CD14-positive monocyte (primary cell): ENCODE measurements at regions not wholly inside any gene's neighbourhood (a gene's known extent, or its start where the extent isn't known, plus 50 kb on each side); places are given as distances from the start of the nearest gene placed in this dataset.

Experiments
- DNase-seq, 3 donors: peaks; one replicate each; pipeline ENCODE4 v3.0.0-alpha.2; 2011 to 2022
- H2AFZ ChIP-seq: 2 replicates; pipeline ENCODE4 v1.6.0; 2012; ENCODE audit warnings: mild to moderate bottlenecking, low read depth, low read length, inconsistent platforms; ENCODE audit not compliant: insufficient read depth, poor library complexity, severe bottlenecking
- H3K27ac ChIP-seq, 2 donors: 1 replicate in 1 of 2; 2 replicates in 1 of 2; pipeline ENCODE4 v1.5.1; 2012 to 2013; ENCODE audit warnings: low read length in 2 of 2, control low read depth in 1 of 2, inconsistent platforms in 1 of 2, low read depth in 1 of 2, mild to moderate bottlenecking in 1 of 2
- H3K27me3 ChIP-seq, 2 donors: one replicate each; pipeline versions ENCODE4 v1.6.0 to v1.6.1; 2011 to 2013; ENCODE audit warnings: low read length in 2 of 2; ENCODE audit not compliant: control insufficient read depth in 2 of 2, insufficient read depth in 2 of 2
- H3K36me3 ChIP-seq, 2 donors: replicated peaks in 1 of 2; 1 replicate in 1 of 2; 2 replicates in 1 of 2; pipeline versions ENCODE4 v1.5.1 to v1.6.1; 2012 to 2013; ENCODE audit warnings: low read length in 2 of 2, control low read depth in 1 of 2, inconsistent platforms in 1 of 2, mild to moderate bottlenecking in 1 of 2; ENCODE audit not compliant: insufficient read depth in 2 of 2, control insufficient read depth in 1 of 2
- H3K4me1 ChIP-seq, 2 donors: 1 replicate in 1 of 2; 2 replicates in 1 of 2; pipeline versions ENCODE4 v1.5.1 to v1.6.1; 2012 to 2013; ENCODE audit warnings: low read length in 2 of 2, control low read depth in 1 of 2, inconsistent platforms in 1 of 2, mild to moderate bottlenecking in 1 of 2, moderate library complexity in 1 of 2; ENCODE audit not compliant: insufficient read depth in 2 of 2, control insufficient read depth in 1 of 2
- H3K4me2 ChIP-seq: replicated peaks from 2 replicates; pipeline ENCODE3; 2012; ENCODE audit warnings: low read length, moderate library complexity, mild to moderate bottlenecking; ENCODE audit not compliant: poor library complexity, severe bottlenecking; ENCODE audit errors: extremely low read depth
- H3K4me3 ChIP-seq, 3 experiments: fragments of 200-600 bp in 1 of 3; sonication (generic) in 1 of 3; replicated peaks in 1 of 3; 1 replicate in 2 of 3; 2 replicates in 1 of 3; pipeline ENCODE4 v1.5.1; 2011 to 2013; ENCODE audit warnings: low read length in 3 of 3, mild to moderate bottlenecking in 3 of 3, control low read depth in 2 of 3, low read depth in 2 of 3, inconsistent platforms in 1 of 3, moderate library complexity in 1 of 3
- H3K79me2 ChIP-seq: 2 replicates; pipeline ENCODE4 v1.6.0; 2012; ENCODE audit warnings: mild to moderate bottlenecking, control low read depth, inconsistent platforms, low read length, moderate library complexity; ENCODE audit not compliant: insufficient read depth
- H3K9ac ChIP-seq: 2 replicates; pipeline ENCODE4 v1.6.0; 2017; ENCODE audit warnings: low read length, mild to moderate bottlenecking; ENCODE audit not compliant: insufficient read depth, poor library complexity, severe bottlenecking
- H3K9me3 ChIP-seq, 2 donors: replicated peaks in 1 of 2; 1 replicate in 1 of 2; 2 replicates in 1 of 2; pipeline versions ENCODE4 v1.5.1 to v1.6.1; 2012 to 2013; ENCODE audit warnings: low read length in 2 of 2, control low read depth in 1 of 2; ENCODE audit not compliant: control insufficient read depth in 1 of 2, insufficient read depth in 1 of 2
- H4K20me1 ChIP-seq: 2 replicates; pipeline ENCODE4 v1.6.0; 2012; ENCODE audit warnings: mild to moderate bottlenecking, low read length, control low read depth, moderate library complexity; ENCODE audit not compliant: insufficient read depth
- H3K27ac Mint-ChIP-seq, 7 donors: one replicate each; pipeline ENCODE4 v1.8.0; 2020; ENCODE audit warnings: mild to moderate bottlenecking in 7 of 7, mixed read lengths in 7 of 7, moderate library complexity in 6 of 7, inconsistent platforms in 2 of 7
- H3K27me3 Mint-ChIP-seq, 3 donors: one replicate each; pipeline ENCODE4 v1.8.0; 2021 to 2022; ENCODE audit warnings: low read depth in 3 of 3, mild to moderate bottlenecking in 3 of 3, mixed read lengths in 3 of 3, moderate library complexity in 3 of 3, inconsistent platforms in 1 of 3
- H3K36me3 Mint-ChIP-seq, 2 donors: one replicate each; pipeline ENCODE4 v1.8.0; 2020; ENCODE audit warnings: mixed read lengths in 2 of 2, inconsistent platforms in 1 of 2, mild to moderate bottlenecking in 1 of 2
- H3K4me1 Mint-ChIP-seq: one replicate; pipeline ENCODE4 v1.8.0; 2020; ENCODE audit warnings: mild to moderate bottlenecking, mixed read lengths
- H3K4me3 Mint-ChIP-seq, 2 donors: one replicate each; pipeline ENCODE4 v1.8.0; 2020; ENCODE audit warnings: mild to moderate bottlenecking in 2 of 2, mixed read lengths in 2 of 2, moderate library complexity in 1 of 2
- H3K9me3 Mint-ChIP-seq, 7 donors: one replicate each; pipeline ENCODE4 v1.8.0; 2020 to 2022; ENCODE audit warnings: mixed read lengths in 7 of 7, mild to moderate bottlenecking in 6 of 7, moderate library complexity in 6 of 7, inconsistent platforms in 2 of 7
- WGBS: methylation state at CpG from one replicate; pipeline ENCODE4 v1.1.5; 2013; ENCODE audit warnings: missing lambda C conversion rate; ENCODE audit not compliant: insufficient coverage; 5-methylcytosine and 5-hydroxymethylcytosine counted together
- intact Hi-C, 2 donors: fragments of 100-400 bp; cut with micrococcal nuclease; formaldehyde crosslinking; loops; one replicate each; pipeline versions ENCODE4 v1.15.0 to v1.15.1; 2023
- TF ChIP-seq, protein P1 (sequence below): fragments of 200-600 bp; IDR thresholded peaks from one replicate; pipeline ENCODE4 v1.8.0; 2022; ENCODE audit warnings: antibody characterized with exemption, mild to moderate bottlenecking

DNA sequence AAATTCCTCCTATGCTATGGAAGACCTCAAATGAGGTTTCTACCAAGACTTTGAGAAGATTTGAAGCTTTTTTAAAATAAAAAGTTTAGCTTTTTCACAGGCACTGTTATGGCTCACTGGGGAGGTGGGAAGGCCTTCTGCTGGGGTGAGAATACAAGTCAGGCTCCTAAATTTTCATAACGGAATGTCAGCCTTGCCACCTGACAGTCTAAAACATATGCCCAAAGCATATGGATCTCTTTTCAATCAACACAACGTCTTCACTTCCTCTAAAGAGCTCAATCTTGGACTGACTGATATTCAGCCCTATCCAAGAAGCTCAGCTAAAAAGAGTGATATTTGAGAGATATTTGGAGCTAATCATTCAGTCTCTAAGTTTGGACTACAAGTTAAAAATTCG is 57.1 kb upstream of the LIN7C start:
- Mint-ChIP-seq H3K36me3 (no peaks in the 10 kb centered on the region), H3K4me1 (no peaks in the 10 kb centered on the region), H3K27ac (no peak overlapping the region), H3K9me3 (peaks cover 0 to 8% (median 5%) of the 10 kb centered on the region in 7 donors), H3K4me3 (no peak overlapping the region), H3K27me3 (peaks cover 0 to 3% (median 0%) of the 10 kb centered on the region in 3 donors)
- Histone ChIP-seq H3K36me3 (no peaks in the 10 kb centered on the region), H3K4me3 (no peak overlapping the region), H3K27me3 (no peaks in the 10 kb centered on the region), H2AFZ (no peak overlapping the region), H3K9me3 (peaks cover 0 to 4% of the 10 kb centered on the region in 2 donors), H3K4me1 (no peaks in the 10 kb centered on the region), H3K79me2 (no peaks in the 10 kb centered on the region), H4K20me1 (no peaks in the 10 kb centered on the region), H3K4me2 (no peak overlapping the region), H3K27ac (no peak overlapping the region), H3K9ac (no peak overlapping the region)
- intact Hi-C loops: no loop called here
- DNase-seq: no peak
- WGBS: no CpG with 5 or more reads among the region's 3 CpGs
- TF ChIP-seq, protein P1, sequence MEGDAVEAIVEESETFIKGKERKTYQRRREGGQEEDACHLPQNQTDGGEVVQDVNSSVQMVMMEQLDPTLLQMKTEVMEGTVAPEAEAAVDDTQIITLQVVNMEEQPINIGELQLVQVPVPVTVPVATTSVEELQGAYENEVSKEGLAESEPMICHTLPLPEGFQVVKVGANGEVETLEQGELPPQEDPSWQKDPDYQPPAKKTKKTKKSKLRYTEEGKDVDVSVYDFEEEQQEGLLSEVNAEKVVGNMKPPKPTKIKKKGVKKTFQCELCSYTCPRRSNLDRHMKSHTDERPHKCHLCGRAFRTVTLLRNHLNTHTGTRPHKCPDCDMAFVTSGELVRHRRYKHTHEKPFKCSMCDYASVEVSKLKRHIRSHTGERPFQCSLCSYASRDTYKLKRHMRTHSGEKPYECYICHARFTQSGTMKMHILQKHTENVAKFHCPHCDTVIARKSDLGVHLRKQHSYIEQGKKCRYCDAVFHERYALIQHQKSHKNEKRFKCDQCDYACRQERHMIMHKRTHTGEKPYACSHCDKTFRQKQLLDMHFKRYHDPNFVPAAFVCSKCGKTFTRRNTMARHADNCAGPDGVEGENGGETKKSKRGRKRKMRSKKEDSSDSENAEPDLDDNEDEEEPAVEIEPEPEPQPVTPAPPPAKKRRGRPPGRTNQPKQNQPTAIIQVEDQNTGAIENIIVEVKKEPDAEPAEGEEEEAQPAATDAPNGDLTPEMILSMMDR: no peak

DNA sequence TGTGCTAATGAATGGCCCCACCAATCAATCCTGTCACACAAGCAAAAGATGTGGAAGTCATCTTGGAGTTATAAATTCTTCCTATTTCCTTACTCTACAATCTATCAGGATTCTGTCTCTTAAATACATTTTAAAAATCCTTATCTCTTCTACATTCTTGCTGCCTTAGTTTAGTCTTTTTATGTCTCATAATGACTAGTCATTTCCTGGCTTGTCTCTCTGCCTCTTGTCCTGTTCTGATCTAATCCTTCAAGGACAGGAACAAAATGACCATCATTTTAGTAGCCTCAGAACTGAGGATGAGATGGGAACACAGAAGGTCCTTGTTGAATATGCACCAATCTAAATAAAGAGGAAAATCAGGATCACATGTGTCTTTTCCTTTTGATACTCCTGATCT is 56.6 kb upstream of the LIN7C start:
- Histone ChIP-seq H3K27me3 (no peaks in the 10 kb centered on the region), H3K4me1 (no peaks in the 10 kb centered on the region), H2AFZ (no peak overlapping the region), H4K20me1 (no peaks in the 10 kb centered on the region), H3K79me2 (no peaks in the 10 kb centered on the region), H3K9ac (no peak overlapping the region), H3K36me3 (no peaks in the 10 kb centered on the region), H3K4me3 (no peak overlapping the region), H3K4me2 (no peak overlapping the region), H3K9me3 (peaks cover 0 to 4% of the 10 kb centered on the region in 2 donors), H3K27ac (no peak overlapping the region)
- Mint-ChIP-seq H3K27ac (no peak overlapping the region), H3K9me3 (peaks cover 0 to 8% (median 5%) of the 10 kb centered on the region in 7 donors), H3K4me1 (no peaks in the 10 kb centered on the region), H3K27me3 (peaks cover 0 to 3% (median 0%) of the 10 kb centered on the region in 3 donors), H3K4me3 (no peak overlapping the region), H3K36me3 (no peaks in the 10 kb centered on the region)
- TF ChIP-seq, protein P1: no peak
- intact Hi-C loops: no loop called here
- DNase-seq: no peak
